ENCODE measurements at regions not wholly inside any gene's neighbourhood (a gene's known extent, or its start where the extent isn't known, plus 50 kb on each side); places are given as distances from the start of the nearest gene placed in this dataset.

DNA sequence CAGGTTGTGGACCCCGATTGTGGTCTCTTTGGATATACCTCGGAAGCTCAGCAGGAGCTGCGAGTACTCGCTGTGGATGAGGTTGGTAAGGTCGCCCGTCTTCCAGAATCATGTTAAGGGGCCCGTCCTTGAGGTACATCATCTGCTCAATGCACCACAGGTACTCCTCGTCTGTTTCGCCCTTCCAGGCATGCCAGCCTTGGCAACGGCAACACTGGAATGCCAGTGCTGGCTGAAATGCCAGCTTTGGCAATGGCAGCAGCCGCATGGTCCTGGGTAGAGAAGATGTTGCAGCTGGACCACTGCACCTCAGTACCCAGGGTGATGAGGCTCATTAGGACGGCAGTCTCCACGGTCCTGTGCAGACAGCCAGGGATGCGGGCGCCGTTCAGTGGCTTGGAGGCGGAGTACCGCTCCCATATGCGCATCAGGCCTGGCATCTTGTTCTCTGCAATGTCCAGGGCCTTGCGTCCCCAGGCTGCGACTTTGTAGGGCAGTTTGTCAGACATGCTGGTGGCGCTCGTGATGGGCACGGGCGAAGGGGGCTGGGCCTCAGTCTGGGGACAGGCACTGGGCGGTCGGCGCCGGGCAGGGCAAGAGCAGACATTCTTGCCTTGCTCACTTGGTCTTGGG, 122.2 kb upstream of the NXPH2 start:
- Histone ChIP-seq H3K27ac (replicated peaks) (no peak overlapping the region), H3K27me3 (ENCODE audit: insufficient read depth, poor library complexity, severe bottlenecking) (no peaks in the 10 kb centered on the region), H3K4me3 (replicated peaks; ENCODE audit: insufficient read depth, low read length) (no peak overlapping the region)
- DNase-seq (ENCODE audit: low read depth in 1 of 2, low spot score in 1 of 2): no peak
- TF ChIP-seq GABPA (IDR thresholded peaks at IDR 0.05; ENCODE audit: low read depth): no peak
- TF ChIP-seq POLR2AphosphoS5 (IDR thresholded peaks at IDR 0.05; ENCODE audit: low read depth): no peak
- TF ChIP-seq, protein P1, sequence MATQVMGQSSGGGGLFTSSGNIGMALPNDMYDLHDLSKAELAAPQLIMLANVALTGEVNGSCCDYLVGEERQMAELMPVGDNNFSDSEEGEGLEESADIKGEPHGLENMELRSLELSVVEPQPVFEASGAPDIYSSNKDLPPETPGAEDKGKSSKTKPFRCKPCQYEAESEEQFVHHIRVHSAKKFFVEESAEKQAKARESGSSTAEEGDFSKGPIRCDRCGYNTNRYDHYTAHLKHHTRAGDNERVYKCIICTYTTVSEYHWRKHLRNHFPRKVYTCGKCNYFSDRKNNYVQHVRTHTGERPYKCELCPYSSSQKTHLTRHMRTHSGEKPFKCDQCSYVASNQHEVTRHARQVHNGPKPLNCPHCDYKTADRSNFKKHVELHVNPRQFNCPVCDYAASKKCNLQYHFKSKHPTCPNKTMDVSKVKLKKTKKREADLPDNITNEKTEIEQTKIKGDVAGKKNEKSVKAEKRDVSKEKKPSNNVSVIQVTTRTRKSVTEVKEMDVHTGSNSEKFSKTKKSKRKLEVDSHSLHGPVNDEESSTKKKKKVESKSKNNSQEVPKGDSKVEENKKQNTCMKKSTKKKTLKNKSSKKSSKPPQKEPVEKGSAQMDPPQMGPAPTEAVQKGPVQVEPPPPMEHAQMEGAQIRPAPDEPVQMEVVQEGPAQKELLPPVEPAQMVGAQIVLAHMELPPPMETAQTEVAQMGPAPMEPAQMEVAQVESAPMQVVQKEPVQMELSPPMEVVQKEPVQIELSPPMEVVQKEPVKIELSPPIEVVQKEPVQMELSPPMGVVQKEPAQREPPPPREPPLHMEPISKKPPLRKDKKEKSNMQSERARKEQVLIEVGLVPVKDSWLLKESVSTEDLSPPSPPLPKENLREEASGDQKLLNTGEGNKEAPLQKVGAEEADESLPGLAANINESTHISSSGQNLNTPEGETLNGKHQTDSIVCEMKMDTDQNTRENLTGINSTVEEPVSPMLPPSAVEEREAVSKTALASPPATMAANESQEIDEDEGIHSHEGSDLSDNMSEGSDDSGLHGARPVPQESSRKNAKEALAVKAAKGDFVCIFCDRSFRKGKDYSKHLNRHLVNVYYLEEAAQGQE (IDR thresholded peaks at IDR 0.05; ENCODE audit: insufficient replicate concordance, low read depth): no peak

DNA sequence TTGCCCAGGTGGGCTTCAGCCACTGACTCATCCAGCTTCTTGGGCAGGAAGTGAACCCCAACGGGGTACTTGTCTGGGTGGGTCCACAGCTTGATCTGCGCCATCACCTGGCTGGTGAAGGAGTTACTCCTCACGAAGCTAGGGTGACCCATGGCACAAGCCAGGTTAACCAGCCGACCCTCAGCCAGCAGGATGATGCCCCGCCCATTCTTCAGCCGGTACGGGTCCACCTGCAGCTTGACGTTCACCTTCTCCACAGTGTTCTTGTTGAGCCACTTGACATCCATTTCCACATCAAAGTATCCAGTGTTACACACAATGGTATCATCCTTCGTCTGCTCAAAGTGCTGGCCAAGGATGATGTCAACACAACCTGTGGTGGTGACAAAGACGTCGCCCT, 121.3 kb upstream of the NXPH2 start:
- no peak for DNase-seq (ENCODE audit: low read depth in 1 of 2, low spot score in 1 of 2)

DNA sequence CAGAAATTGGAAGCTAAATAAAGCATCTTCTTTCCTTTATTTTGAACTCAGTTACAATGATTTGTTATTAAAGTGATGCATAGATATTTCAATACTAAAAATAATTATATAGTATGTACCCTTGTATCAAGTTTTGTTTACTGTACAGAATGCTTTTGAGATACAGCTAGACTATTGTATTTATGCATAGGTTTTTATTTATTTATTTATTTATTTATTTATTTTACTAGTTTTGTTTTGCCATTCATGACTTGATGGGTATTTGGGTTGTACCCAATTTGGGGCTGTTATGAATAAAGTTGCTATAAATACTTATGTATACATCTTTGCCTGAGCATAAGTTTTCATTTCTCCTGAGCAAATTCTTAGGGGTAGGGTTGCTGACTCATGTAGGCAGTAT, 118.7 kb upstream of the NXPH2 start:
- Histone ChIP-seq H3K4me3 (replicated peaks; ENCODE audit: insufficient read depth, low read length) (no peak overlapping the region), H3K27ac (replicated peaks) (no peak overlapping the region), H3K27me3 (ENCODE audit: insufficient read depth, poor library complexity, severe bottlenecking) (no peaks in the 10 kb centered on the region)
- TF ChIP-seq GABPA (IDR thresholded peaks at IDR 0.05; ENCODE audit: low read depth) (no peak), SPI1 (IDR thresholded peaks at IDR 0.05; ENCODE audit: borderline replicate concordance, low read depth) (no peak), POLR2AphosphoS5 (IDR thresholded peaks at IDR 0.05; ENCODE audit: low read depth) (no peak)
- TF ChIP-seq, protein P1 (IDR thresholded peaks at IDR 0.05; ENCODE audit: insufficient replicate concordance, low read depth): no peak
- TF ChIP-seq, protein P2, sequence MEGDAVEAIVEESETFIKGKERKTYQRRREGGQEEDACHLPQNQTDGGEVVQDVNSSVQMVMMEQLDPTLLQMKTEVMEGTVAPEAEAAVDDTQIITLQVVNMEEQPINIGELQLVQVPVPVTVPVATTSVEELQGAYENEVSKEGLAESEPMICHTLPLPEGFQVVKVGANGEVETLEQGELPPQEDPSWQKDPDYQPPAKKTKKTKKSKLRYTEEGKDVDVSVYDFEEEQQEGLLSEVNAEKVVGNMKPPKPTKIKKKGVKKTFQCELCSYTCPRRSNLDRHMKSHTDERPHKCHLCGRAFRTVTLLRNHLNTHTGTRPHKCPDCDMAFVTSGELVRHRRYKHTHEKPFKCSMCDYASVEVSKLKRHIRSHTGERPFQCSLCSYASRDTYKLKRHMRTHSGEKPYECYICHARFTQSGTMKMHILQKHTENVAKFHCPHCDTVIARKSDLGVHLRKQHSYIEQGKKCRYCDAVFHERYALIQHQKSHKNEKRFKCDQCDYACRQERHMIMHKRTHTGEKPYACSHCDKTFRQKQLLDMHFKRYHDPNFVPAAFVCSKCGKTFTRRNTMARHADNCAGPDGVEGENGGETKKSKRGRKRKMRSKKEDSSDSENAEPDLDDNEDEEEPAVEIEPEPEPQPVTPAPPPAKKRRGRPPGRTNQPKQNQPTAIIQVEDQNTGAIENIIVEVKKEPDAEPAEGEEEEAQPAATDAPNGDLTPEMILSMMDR (IDR thresholded peaks at IDR 0.05; ENCODE audit: insufficient read depth, low read length): no peak
- no peak for DNase-seq (ENCODE audit: low read depth in 1 of 2, low spot score in 1 of 2)

More for the DNA sequence above, 121.3 kb upstream of the NXPH2 start:
- H3K27ac ChIP-seq (replicated peaks): no peak overlapping the region
- H3K27me3 ChIP-seq (ENCODE audit: insufficient read depth, poor library complexity, severe bottlenecking): no peaks in the 10 kb centered on the region
- H3K4me3 ChIP-seq (replicated peaks; ENCODE audit: insufficient read depth, low read length): no peak overlapping the region
- TF ChIP-seq POLR2AphosphoS5 (IDR thresholded peaks at IDR 0.05; ENCODE audit: low read depth): no peak
- no peak for TF ChIP-seq SPI1 (IDR thresholded peaks at IDR 0.05; ENCODE audit: borderline replicate concordance, low read depth)
- TF ChIP-seq, protein P2 (IDR thresholded peaks at IDR 0.05; ENCODE audit: insufficient read depth, low read length): no peak
- TF ChIP-seq GABPA (IDR thresholded peaks at IDR 0.05; ENCODE audit: low read depth): no peak
- TF ChIP-seq, protein P1 (IDR thresholded peaks at IDR 0.05; ENCODE audit: insufficient replicate concordance, low read depth): no peak
